ENCODE measurements at regions not wholly inside any gene's neighbourhood (a gene's known extent, or its start where the extent isn't known, plus 50 kb on each side); places are given as distances from the start of the nearest gene placed in this dataset.

DNA sequence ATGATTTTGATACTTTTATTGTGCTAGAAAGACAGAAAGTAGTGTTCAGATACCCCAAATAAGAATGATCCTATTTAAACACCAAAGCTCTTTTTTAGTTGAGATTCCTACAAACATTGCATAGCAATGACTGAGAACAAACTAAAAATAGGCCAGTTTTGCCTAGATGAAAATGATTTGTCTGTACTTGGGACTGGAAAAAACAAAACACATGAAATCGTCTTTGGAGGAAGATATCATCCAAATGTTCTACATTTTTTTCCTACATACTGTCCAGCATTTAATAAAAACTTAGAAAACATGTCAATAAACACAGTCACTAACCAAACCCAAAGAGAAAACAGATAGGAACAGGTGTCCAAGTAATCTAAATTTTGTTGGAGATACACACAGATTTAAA, 111.6 kb upstream of the MEOX2 start:
- no peak overlapping the region for H3K4ac ChIP-seq (ENCODE audit: low read depth in 1 of 2, low read length in 2 of 2)
- no peak overlapping the region for H3K23ac ChIP-seq (ENCODE audit: low read length in 2 of 2)
- no peak overlapping the region for H3K18ac ChIP-seq (ENCODE audit: low read depth in 1 of 2, low read length in 2 of 2)
- no peak overlapping the region for H2BK5ac ChIP-seq (ENCODE audit: low read depth, low read length, poor library complexity, severe bottlenecking)
- H3K4me1 ChIP-seq (ENCODE audit: control insufficient read depth, insufficient read depth, low read depth, low read length) = peaks cover 1% of the 10 kb centered on the region
- H3K4me3 ChIP-seq (ENCODE audit: insufficient read depth in 1 of 2, low read depth in 1 of 2, low read length in 2 of 2) = no peak overlapping the region
- no peak overlapping the region for H2AFZ ChIP-seq (ENCODE audit: low read depth, low read length)
- no peak overlapping the region for H4K91ac ChIP-seq (ENCODE audit: low read length)
- no peak overlapping the region for H2BK120ac ChIP-seq (ENCODE audit: low read depth, low read length)
- no peak overlapping the region for H2AK5ac ChIP-seq (ENCODE audit: low read length, severe bottlenecking)
- no peak overlapping the region for H3K4me2 ChIP-seq (ENCODE audit: low read length, poor library complexity, severe bottlenecking)
- no peak for DNase-seq
- no peak overlapping the region for H2BK15ac ChIP-seq (ENCODE audit: low read depth, poor library complexity, severe bottlenecking)
- no CpG with 5 or more reads among the region's 1 CpG for WGBS
- no peaks in the 10 kb centered on the region for H3K9me3 ChIP-seq (ENCODE audit: control insufficient read depth, low read length)
- H3K9ac ChIP-seq (ENCODE audit: low read length) = no peak overlapping the region
- H3K27me3 ChIP-seq (ENCODE audit: control insufficient read depth in 1 of 2, insufficient read depth in 1 of 2, low read length in 2 of 2) = no peaks in the 10 kb centered on the region
- H3K14ac ChIP-seq (ENCODE audit: low read length in 2 of 2) = no peak overlapping the region
- no peak overlapping the region for H2BK12ac ChIP-seq (ENCODE audit: low read length in 2 of 2)
- no peaks in the 10 kb centered on the region for H3K36me3 ChIP-seq (ENCODE audit: control insufficient read depth in 1 of 2, insufficient read depth in 2 of 2, low read depth in 1 of 2, low read length in 2 of 2)
- H3K79me1 ChIP-seq (replicated peaks; ENCODE audit: low read length, poor library complexity, severe bottlenecking) = no peaks in the 10 kb centered on the region
- no peak overlapping the region for H4K8ac ChIP-seq (ENCODE audit: low read length)
- H3K27ac ChIP-seq (ENCODE audit: low read length, poor library complexity, severe bottlenecking) = no peak overlapping the region

DNA sequence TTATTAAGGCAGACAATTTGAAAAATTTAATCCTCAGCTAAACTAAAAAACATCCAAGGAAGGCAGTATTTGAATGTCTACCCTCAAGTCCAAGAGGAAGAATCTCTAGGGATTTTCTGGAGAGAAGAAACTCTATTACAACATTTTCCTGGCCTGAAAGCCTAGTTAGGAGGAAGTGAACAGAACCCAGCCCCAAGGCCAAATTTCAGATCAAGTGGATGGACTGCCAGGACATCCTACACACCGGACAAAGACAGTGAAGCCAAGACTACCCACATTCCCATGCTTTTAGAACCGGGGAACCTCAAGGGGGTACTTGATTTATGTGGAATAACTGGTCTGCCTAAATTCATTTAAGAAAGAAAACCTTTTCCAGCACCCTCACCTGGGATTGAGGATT, 108.9 kb upstream of the MEOX2 start:
- H3K4me2 ChIP-seq (ENCODE audit: low read length, poor library complexity, severe bottlenecking) = no peak overlapping the region
- DNase-seq = no peak
- no peak overlapping the region for H3K23ac ChIP-seq (ENCODE audit: low read length in 2 of 2)
- no peaks in the 10 kb centered on the region for H3K36me3 ChIP-seq (ENCODE audit: control insufficient read depth in 1 of 2, insufficient read depth in 2 of 2, low read depth in 1 of 2, low read length in 2 of 2)
- no peak overlapping the region for H2BK15ac ChIP-seq (ENCODE audit: low read depth, poor library complexity, severe bottlenecking)
- no peak overlapping the region for H3K4me3 ChIP-seq (ENCODE audit: insufficient read depth in 1 of 2, low read depth in 1 of 2, low read length in 2 of 2)
- H4K91ac ChIP-seq (ENCODE audit: low read length) = no peak overlapping the region
- H3K14ac ChIP-seq (ENCODE audit: low read length in 2 of 2) = no peak overlapping the region
- no peak overlapping the region for H2BK5ac ChIP-seq (ENCODE audit: low read depth, low read length, poor library complexity, severe bottlenecking)
- no peaks in the 10 kb centered on the region for H3K27me3 ChIP-seq (ENCODE audit: control insufficient read depth in 1 of 2, insufficient read depth in 1 of 2, low read length in 2 of 2)
- H3K4me1 ChIP-seq (ENCODE audit: control insufficient read depth, insufficient read depth, low read depth, low read length) = no peaks in the 10 kb centered on the region
- no peak overlapping the region for H2BK12ac ChIP-seq (ENCODE audit: low read length in 2 of 2)
- H3K9ac ChIP-seq (ENCODE audit: low read length) = no peak overlapping the region
- no peak overlapping the region for H2AFZ ChIP-seq (ENCODE audit: low read depth, low read length)
- H3K4ac ChIP-seq (ENCODE audit: low read depth in 1 of 2, low read length in 2 of 2) = no peak overlapping the region
- H4K8ac ChIP-seq (ENCODE audit: low read length) = no peak overlapping the region
- no peaks in the 10 kb centered on the region for H3K79me1 ChIP-seq (replicated peaks; ENCODE audit: low read length, poor library complexity, severe bottlenecking)
- H3K18ac ChIP-seq (ENCODE audit: low read depth in 1 of 2, low read length in 2 of 2) = no peak overlapping the region
- H3K9me3 ChIP-seq (ENCODE audit: control insufficient read depth, low read length) = no peaks in the 10 kb centered on the region
- no peak overlapping the region for H2BK120ac ChIP-seq (ENCODE audit: low read depth, low read length)
- H2AK5ac ChIP-seq (ENCODE audit: low read length, severe bottlenecking) = no peak overlapping the region
- no peak overlapping the region for H3K27ac ChIP-seq (ENCODE audit: low read length, poor library complexity, severe bottlenecking)
- no CpG with 5 or more reads among the region's 2 CpGs for WGBS

DNA sequence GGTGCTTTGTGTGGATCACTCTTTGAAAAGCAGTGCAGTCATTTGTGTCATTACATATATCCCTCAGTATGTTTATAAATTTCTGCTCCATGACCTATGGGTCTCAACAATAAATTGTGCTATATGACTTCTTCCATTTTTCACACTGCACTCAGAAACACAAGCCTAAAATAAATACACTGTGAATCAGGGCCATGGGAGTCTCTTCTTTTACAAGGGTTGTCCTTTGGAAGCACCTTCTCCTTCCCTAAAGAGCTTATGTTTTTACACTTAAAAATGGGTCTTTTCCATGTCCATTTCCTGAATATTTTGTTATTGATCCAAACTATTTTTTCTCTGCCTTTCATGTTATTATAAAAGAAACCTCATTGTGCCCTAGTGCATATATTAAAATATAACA, 108.3 kb upstream of the MEOX2 start:
- Histone ChIP-seq H4K91ac (ENCODE audit: low read length) (no peak overlapping the region), H4K8ac (ENCODE audit: low read length) (no peak overlapping the region), H3K4me2 (ENCODE audit: low read length, poor library complexity, severe bottlenecking) (no peak overlapping the region)

DNA sequence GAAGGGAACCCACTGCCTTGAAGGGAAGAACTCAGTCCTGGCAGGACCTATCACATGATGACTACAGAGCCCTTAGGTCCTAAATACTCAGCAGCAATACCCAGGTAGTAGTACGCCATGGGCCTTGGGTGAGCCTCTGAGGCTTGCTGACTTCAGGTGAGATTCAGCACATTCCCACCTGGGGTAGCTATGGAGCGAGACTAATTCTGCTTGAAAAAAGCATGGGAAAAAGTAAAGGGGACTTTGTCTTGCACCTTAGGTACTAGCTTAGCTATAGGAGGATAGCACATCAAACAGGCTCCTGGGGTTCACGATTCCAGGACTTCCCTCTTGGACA, 98.2 kb upstream of the MEOX2 start:
- Histone ChIP-seq H3K27ac (ENCODE audit: low read length, poor library complexity, severe bottlenecking) (no peak overlapping the region), H3K9me3 (ENCODE audit: control insufficient read depth, low read length) (no peaks in the 10 kb centered on the region), H3K4me2 (ENCODE audit: low read length, poor library complexity, severe bottlenecking) (no peak overlapping the region), H2BK120ac (ENCODE audit: low read depth, low read length) (no peak overlapping the region), H3K18ac (ENCODE audit: low read depth in 1 of 2, low read length in 2 of 2) (peak overlapping the region in 1 of 2 experiments; percentile 41), H2AK5ac (ENCODE audit: low read length, severe bottlenecking) (no peak overlapping the region), H3K4ac (ENCODE audit: low read depth in 1 of 2, low read length in 2 of 2) (no peak overlapping the region), H3K4me1 (ENCODE audit: control insufficient read depth, insufficient read depth, low read depth, low read length) (no peaks in the 10 kb centered on the region), H4K8ac (ENCODE audit: low read length) (no peak overlapping the region), H3K36me3 (ENCODE audit: control insufficient read depth in 1 of 2, insufficient read depth in 2 of 2, low read depth in 1 of 2, low read length in 2 of 2) (no peaks in the 10 kb centered on the region), H3K9ac (ENCODE audit: low read length) (no peak overlapping the region), H3K23ac (ENCODE audit: low read length in 2 of 2) (no peak overlapping the region), H2BK12ac (ENCODE audit: low read length in 2 of 2) (no peak overlapping the region), H3K14ac (ENCODE audit: low read length in 2 of 2) (no peak overlapping the region), H2AFZ (ENCODE audit: low read depth, low read length) (no peak overlapping the region), H3K79me1 (replicated peaks; ENCODE audit: low read length, poor library complexity, severe bottlenecking) (no peaks in the 10 kb centered on the region), H3K4me3 (ENCODE audit: insufficient read depth in 1 of 2, low read depth in 1 of 2, low read length in 2 of 2) (no peak overlapping the region), H2BK5ac (ENCODE audit: low read depth, low read length, poor library complexity, severe bottlenecking) (no peak overlapping the region), H3K27me3 (ENCODE audit: control insufficient read depth in 1 of 2, insufficient read depth in 1 of 2, low read length in 2 of 2) (no peaks in the 10 kb centered on the region), H2BK15ac (ENCODE audit: low read depth, poor library complexity, severe bottlenecking) (no peak overlapping the region), H4K91ac (ENCODE audit: low read length) (no peak overlapping the region)
- DNase-seq = no peak
- WGBS = 95% methylated on average over 3 of the region's 3 CpGs

More for the DNA sequence above, 108.3 kb upstream of the MEOX2 start:
- no peak overlapping the region for H3K14ac ChIP-seq (ENCODE audit: low read length in 2 of 2)
- no peak overlapping the region for H2AFZ ChIP-seq (ENCODE audit: low read depth, low read length)
- H3K4me3 ChIP-seq (ENCODE audit: insufficient read depth in 1 of 2, low read depth in 1 of 2, low read length in 2 of 2) = no peak overlapping the region
- no peaks in the 10 kb centered on the region for H3K4me1 ChIP-seq (ENCODE audit: control insufficient read depth, insufficient read depth, low read depth, low read length)
- H2BK15ac ChIP-seq (ENCODE audit: low read depth, poor library complexity, severe bottlenecking) = no peak overlapping the region
- no peak overlapping the region for H2BK5ac ChIP-seq (ENCODE audit: low read depth, low read length, poor library complexity, severe bottlenecking)
- H3K27ac ChIP-seq (ENCODE audit: low read length, poor library complexity, severe bottlenecking) = no peak overlapping the region
- H2BK120ac ChIP-seq (ENCODE audit: low read depth, low read length) = no peak overlapping the region
- no peak overlapping the region for H2BK12ac ChIP-seq (ENCODE audit: low read length in 2 of 2)
- no peak overlapping the region for H3K18ac ChIP-seq (ENCODE audit: low read depth in 1 of 2, low read length in 2 of 2)
- H3K27me3 ChIP-seq (ENCODE audit: control insufficient read depth in 1 of 2, insufficient read depth in 1 of 2, low read length in 2 of 2) = no peaks in the 10 kb centered on the region
- no peaks in the 10 kb centered on the region for H3K79me1 ChIP-seq (replicated peaks; ENCODE audit: low read length, poor library complexity, severe bottlenecking)
- no peak overlapping the region for H3K4ac ChIP-seq (ENCODE audit: low read depth in 1 of 2, low read length in 2 of 2)
- H3K9me3 ChIP-seq (ENCODE audit: control insufficient read depth, low read length) = no peaks in the 10 kb centered on the region
- no peak overlapping the region for H3K23ac ChIP-seq (ENCODE audit: low read length in 2 of 2)
- no peak for DNase-seq
- H2AK5ac ChIP-seq (ENCODE audit: low read length, severe bottlenecking) = no peak overlapping the region
- H3K9ac ChIP-seq (ENCODE audit: low read length) = no peak overlapping the region
- H3K36me3 ChIP-seq (ENCODE audit: control insufficient read depth in 1 of 2, insufficient read depth in 2 of 2, low read depth in 1 of 2, low read length in 2 of 2) = no peaks in the 10 kb centered on the region

Measured in mesenchymal stem cell (in vitro differentiated cells and primary cell).